ENCODE measurements at regions not wholly inside any gene's neighbourhood (a gene's known extent, or its start where the extent isn't known, plus 50 kb on each side); places are given as distances from the start of the nearest gene placed in this dataset.
"Not testable (repeated sequence)": the region's sequence is repeated elsewhere in the genome, so short reads cannot be mapped to it uniquely, and the experiment has no call there.

GRCh38 chr7:145105561-145105960 is 269.7 kb upstream of the TPK1 start:
- Histone ChIP-seq H4K8ac (ENCODE audit: low read depth, low read length) (no peak overlapping the region), H2AK5ac (ENCODE audit: low read length) (no peak overlapping the region), H3K27me3 (ENCODE audit: insufficient read depth, low read length) (no peaks in the 10 kb centered on the region), H3K79me2 (ENCODE audit: control insufficient read depth, insufficient read depth, low read length, poor library complexity) (no peaks in the 10 kb centered on the region), H4K12ac (ENCODE audit: low read depth, low read length) (no peak overlapping the region), H3K79me1 (ENCODE audit: low read length) (no peaks in the 10 kb centered on the region), H2AFZ (ENCODE audit: insufficient read depth, low read length, poor library complexity) (no peak overlapping the region), H3K4ac (ENCODE audit: low read depth, low read length) (no peak overlapping the region), H2BK12ac (ENCODE audit: low read length) (no peak overlapping the region), H3K27ac (ENCODE audit: low read depth, low read length) (no peak overlapping the region), H3K14ac (ENCODE audit: low read length) (no peak overlapping the region), H3K18ac (ENCODE audit: low read length) (no peak overlapping the region), H2BK5ac (ENCODE audit: low read depth, low read length, poor library complexity) (no peak overlapping the region), H3K9me3 (ENCODE audit: insufficient read depth, low read depth, low read length) (no peaks in the 10 kb centered on the region), H3K4me1 (ENCODE audit: control insufficient read depth in 1 of 2, insufficient read depth in 2 of 2, low read length in 2 of 2) (no peaks in the 10 kb centered on the region), H3K9ac (ENCODE audit: low read length) (no peak overlapping the region), H4K91ac (ENCODE audit: low read depth, low read length) (no peak overlapping the region), H3K4me3 (ENCODE audit: low read depth, low read length) (no peak overlapping the region), H2BK120ac (ENCODE audit: insufficient read depth, low read length, poor library complexity) (no peak overlapping the region), H3K36me3 (ENCODE audit: control insufficient read depth in 1 of 2, insufficient read depth in 2 of 2, low read length in 2 of 2) (no peaks in the 10 kb centered on the region), H3K23ac (ENCODE audit: low read length) (no peak overlapping the region), H3K4me2 (ENCODE audit: low read length) (no peak overlapping the region)
- no peak for DNase-seq
- WGBS (ENCODE audit: extremely low coverage, insufficient coverage, insufficient read length) = no CpG with 5 or more reads among the region's 2 CpGs

DNA sequence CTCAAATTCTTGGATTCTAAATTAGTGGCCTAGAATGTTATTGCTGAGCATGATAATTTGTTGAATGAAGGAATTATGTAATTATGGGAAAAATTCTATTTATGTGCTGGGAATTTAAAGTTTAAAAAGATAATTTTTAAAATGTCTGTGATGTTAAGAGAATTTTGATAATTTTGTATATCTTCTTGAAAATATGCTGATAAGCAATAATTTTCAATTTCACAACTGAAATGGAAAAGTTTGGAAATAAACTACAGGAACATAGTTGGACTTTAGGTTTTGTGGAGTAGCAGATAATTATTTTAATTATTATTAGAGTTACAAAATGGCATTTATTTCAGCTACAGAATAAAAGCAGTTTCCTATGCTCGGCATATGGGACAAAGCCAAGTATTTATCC is 268.5 kb upstream of the TPK1 start:
- no peak for DNase-seq
- Histone ChIP-seq H3K27me3 (ENCODE audit: insufficient read depth, low read length) (no peaks in the 10 kb centered on the region), H3K4me3 (ENCODE audit: low read depth, low read length) (no peak overlapping the region), H2BK12ac (ENCODE audit: low read length) (no peak overlapping the region), H3K14ac (ENCODE audit: low read length) (no peak overlapping the region), H4K12ac (ENCODE audit: low read depth, low read length) (no peak overlapping the region), H3K4me2 (ENCODE audit: low read length) (no peak overlapping the region), H4K91ac (ENCODE audit: low read depth, low read length) (no peak overlapping the region), H3K4me1 (ENCODE audit: control insufficient read depth in 1 of 2, insufficient read depth in 2 of 2, low read length in 2 of 2) (no peaks in the 10 kb centered on the region), H3K79me2 (ENCODE audit: control insufficient read depth, insufficient read depth, low read length, poor library complexity) (no peaks in the 10 kb centered on the region), H4K8ac (ENCODE audit: low read depth, low read length) (no peak overlapping the region), H2BK120ac (ENCODE audit: insufficient read depth, low read length, poor library complexity) (no peak overlapping the region), H3K9me3 (ENCODE audit: insufficient read depth, low read depth, low read length) (no peaks in the 10 kb centered on the region), H3K27ac (ENCODE audit: low read depth, low read length) (no peak overlapping the region), H2AK5ac (ENCODE audit: low read length) (no peak overlapping the region), H2BK5ac (ENCODE audit: low read depth, low read length, poor library complexity) (no peak overlapping the region), H3K18ac (ENCODE audit: low read length) (no peak overlapping the region), H3K23ac (ENCODE audit: low read length) (no peak overlapping the region), H3K79me1 (ENCODE audit: low read length) (no peaks in the 10 kb centered on the region), H2AFZ (ENCODE audit: insufficient read depth, low read length, poor library complexity) (no peak overlapping the region), H3K4ac (ENCODE audit: low read depth, low read length) (no peak overlapping the region), H3K36me3 (ENCODE audit: control insufficient read depth in 1 of 2, insufficient read depth in 2 of 2, low read length in 2 of 2) (no peaks in the 10 kb centered on the region), H3K9ac (ENCODE audit: low read length) (no peak overlapping the region)
- no CpG with 5 or more reads among the region's 1 CpG for WGBS (ENCODE audit: extremely low coverage, insufficient coverage, insufficient read length)

- not testable (repeated sequence) for H3K27me3 ChIP-seq (ENCODE audit: insufficient read depth, low read length); H3K4me1 ChIP-seq (ENCODE audit: control insufficient read depth in 1 of 2, insufficient read depth in 2 of 2, low read length in 2 of 2); H3K79me2 ChIP-seq (ENCODE audit: control insufficient read depth, insufficient read depth, low read length, poor library complexity); H3K9me3 ChIP-seq (ENCODE audit: insufficient read depth, low read depth, low read length); H3K27ac ChIP-seq (ENCODE audit: low read depth, low read length); H3K4me2 ChIP-seq (ENCODE audit: low read length); H3K18ac ChIP-seq (ENCODE audit: low read length); H3K36me3 ChIP-seq (ENCODE audit: control insufficient read depth in 1 of 2, insufficient read depth in 2 of 2, low read length in 2 of 2); H3K79me1 ChIP-seq (ENCODE audit: low read length); H3K4ac ChIP-seq (ENCODE audit: low read depth, low read length); H3K14ac ChIP-seq (ENCODE audit: low read length); H3K4me3 ChIP-seq (ENCODE audit: low read depth, low read length); H4K91ac ChIP-seq (ENCODE audit: low read depth, low read length); H4K12ac ChIP-seq (ENCODE audit: low read depth, low read length); H4K8ac ChIP-seq (ENCODE audit: low read depth, low read length); H2AFZ ChIP-seq (ENCODE audit: insufficient read depth, low read length, poor library complexity); H2BK5ac ChIP-seq (ENCODE audit: low read depth, low read length, poor library complexity); H2BK120ac ChIP-seq (ENCODE audit: insufficient read depth, low read length, poor library complexity); H2BK12ac ChIP-seq (ENCODE audit: low read length); DNase-seq; H3K9ac ChIP-seq (ENCODE audit: low read length); H3K23ac ChIP-seq (ENCODE audit: low read length); H2AK5ac ChIP-seq (ENCODE audit: low read length)
- no CpG with 5 or more reads among the region's 10 CpGs for WGBS (ENCODE audit: extremely low coverage, insufficient coverage, insufficient read length)
These were observed 266.3 kb upstream of the TPK1 start for GRCh38 chr7:145102199-145102598.

- Histone ChIP-seq H4K8ac (ENCODE audit: low read depth, low read length) (no peak overlapping the region), H3K27ac (ENCODE audit: low read depth, low read length) (no peak overlapping the region), H3K36me3 (ENCODE audit: control insufficient read depth in 1 of 2, insufficient read depth in 2 of 2, low read length in 2 of 2) (no peaks in the 10 kb centered on the region), H3K4ac (ENCODE audit: low read depth, low read length) (no peak overlapping the region), H3K79me1 (ENCODE audit: low read length) (no peaks in the 10 kb centered on the region), H2AK5ac (ENCODE audit: low read length) (no peak overlapping the region), H3K18ac (ENCODE audit: low read length) (no peak overlapping the region), H4K12ac (ENCODE audit: low read depth, low read length) (no peak overlapping the region), H3K9ac (ENCODE audit: low read length) (no peak overlapping the region), H2BK120ac (ENCODE audit: insufficient read depth, low read length, poor library complexity) (no peak overlapping the region), H3K4me3 (ENCODE audit: low read depth, low read length) (no peak overlapping the region), H3K9me3 (ENCODE audit: insufficient read depth, low read depth, low read length) (no peaks in the 10 kb centered on the region), H2BK5ac (ENCODE audit: low read depth, low read length, poor library complexity) (no peak overlapping the region), H3K79me2 (ENCODE audit: control insufficient read depth, insufficient read depth, low read length, poor library complexity) (no peaks in the 10 kb centered on the region), H3K27me3 (ENCODE audit: insufficient read depth, low read length) (no peaks in the 10 kb centered on the region), H3K4me1 (ENCODE audit: control insufficient read depth in 1 of 2, insufficient read depth in 2 of 2, low read length in 2 of 2) (no peaks in the 10 kb centered on the region), H3K4me2 (ENCODE audit: low read length) (no peak overlapping the region), H4K91ac (ENCODE audit: low read depth, low read length) (no peak overlapping the region), H2AFZ (ENCODE audit: insufficient read depth, low read length, poor library complexity) (no peak overlapping the region), H2BK12ac (ENCODE audit: low read length) (no peak overlapping the region), H3K23ac (ENCODE audit: low read length) (no peak overlapping the region), H3K14ac (ENCODE audit: low read length) (no peak overlapping the region)
- no peak for DNase-seq
- WGBS (ENCODE audit: extremely low coverage, insufficient coverage, insufficient read length) = no CpG with 5 or more reads among the region's 4 CpGs
These were observed 256.9 kb upstream of the TPK1 start for GRCh38 chr7:145092766-145093165.

Data from trophoblast cell (in vitro differentiated cells and primary cell).